ENCODE measurements at regions not wholly inside any gene's neighbourhood (a gene's known extent, or its start where the extent isn't known, plus 50 kb on each side); places are given as distances from the start of the nearest gene placed in this dataset.

DNA sequence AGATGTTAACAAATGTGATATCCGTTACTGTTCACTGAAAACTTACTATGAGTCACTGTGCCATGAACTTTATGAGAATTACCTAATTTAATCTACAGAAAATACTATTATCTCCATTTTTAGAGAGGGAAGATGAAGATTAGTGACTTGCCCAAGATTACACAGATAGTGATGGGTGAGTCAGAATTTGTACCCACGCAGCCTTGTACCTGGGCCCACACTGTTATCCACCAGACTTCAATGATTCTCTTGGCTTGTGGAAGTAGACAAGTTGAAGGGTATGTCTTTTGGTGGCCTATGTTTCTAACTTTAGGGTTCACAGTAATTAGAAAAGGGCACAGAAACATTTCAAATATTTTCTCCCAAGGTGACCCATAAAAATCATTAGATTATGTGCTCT, 472.5 kb upstream of the NR3C2 start:
- TF ChIP-seq, protein P1, sequence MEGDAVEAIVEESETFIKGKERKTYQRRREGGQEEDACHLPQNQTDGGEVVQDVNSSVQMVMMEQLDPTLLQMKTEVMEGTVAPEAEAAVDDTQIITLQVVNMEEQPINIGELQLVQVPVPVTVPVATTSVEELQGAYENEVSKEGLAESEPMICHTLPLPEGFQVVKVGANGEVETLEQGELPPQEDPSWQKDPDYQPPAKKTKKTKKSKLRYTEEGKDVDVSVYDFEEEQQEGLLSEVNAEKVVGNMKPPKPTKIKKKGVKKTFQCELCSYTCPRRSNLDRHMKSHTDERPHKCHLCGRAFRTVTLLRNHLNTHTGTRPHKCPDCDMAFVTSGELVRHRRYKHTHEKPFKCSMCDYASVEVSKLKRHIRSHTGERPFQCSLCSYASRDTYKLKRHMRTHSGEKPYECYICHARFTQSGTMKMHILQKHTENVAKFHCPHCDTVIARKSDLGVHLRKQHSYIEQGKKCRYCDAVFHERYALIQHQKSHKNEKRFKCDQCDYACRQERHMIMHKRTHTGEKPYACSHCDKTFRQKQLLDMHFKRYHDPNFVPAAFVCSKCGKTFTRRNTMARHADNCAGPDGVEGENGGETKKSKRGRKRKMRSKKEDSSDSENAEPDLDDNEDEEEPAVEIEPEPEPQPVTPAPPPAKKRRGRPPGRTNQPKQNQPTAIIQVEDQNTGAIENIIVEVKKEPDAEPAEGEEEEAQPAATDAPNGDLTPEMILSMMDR (IDR thresholded peaks at IDR 0.05) = no peak
- no peak for TF ChIP-seq POLR2A (IDR thresholded peaks at IDR 0.05)

All from Peyer's patch (tissue), 4 donors.